HEK293 (cell line): ENCODE measurements at regions not wholly inside any gene's neighbourhood (a gene's known extent, or its start where the extent isn't known, plus 50 kb on each side); places are given as distances from the start of the nearest gene placed in this dataset.

Experiments
- TCF7L2 ChIP-seq: IDR thresholded peaks from 2 replicates; pipeline ENCODE4 v1.6.1; 2011; ENCODE audit warnings: low read depth, mild to moderate bottlenecking, inconsistent platforms, low read length, moderate library complexity, borderline replicate concordance
- ZNF133 ChIP-seq: fragments of 450-650 bp; formaldehyde crosslinking; IDR thresholded peaks from 2 replicates; pipeline ENCODE4 v1.5.1; 2016; ENCODE audit warnings: missing biosample characterization, missing genetic modification characterization
- ZNF19 ChIP-seq: fragments of 450-650 bp; formaldehyde crosslinking; IDR thresholded peaks from 2 replicates; pipeline ENCODE4; 2016; ENCODE audit warnings: missing biosample characterization, missing genetic modification characterization, low read depth
- ZNF274 ChIP-seq, 2 experiments: fragments of 200-500 bp in 1 of 2; fragments of 450-650 bp in 1 of 2; sonication (Bioruptor generic) in 1 of 2; formaldehyde crosslinking in 1 of 2; IDR thresholded peaks; 2 replicates each; pipeline versions ENCODE4 v1.5.1 to v1.6.1; 2014 to 2016; ENCODE audit warnings: borderline replicate concordance in 1 of 2, inconsistent platforms in 1 of 2, low read length in 1 of 2, missing biosample characterization in 1 of 2, missing genetic modification characterization in 1 of 2
- ZNF280D ChIP-seq: fragments of 450-650 bp; formaldehyde crosslinking; IDR thresholded peaks from 2 replicates; pipeline ENCODE4 v1.5.1; 2016; ENCODE audit warnings: missing biosample characterization, missing genetic modification characterization
- ZNF302 ChIP-seq: fragments of 450-650 bp; formaldehyde crosslinking; IDR thresholded peaks from 2 replicates; pipeline ENCODE4 v1.5.1; 2016; ENCODE audit warnings: missing biosample characterization, missing genetic modification characterization, low read depth
- ZNF629 ChIP-seq: fragments of 450-650 bp; formaldehyde crosslinking; IDR thresholded peaks from 2 replicates; pipeline ENCODE4 v1.5.1; 2017; ENCODE audit warnings: missing biosample characterization, missing genetic modification characterization
- TF ChIP-seq, protein P1 (sequence below): fragments of 450-650 bp; formaldehyde crosslinking; IDR thresholded peaks from 2 replicates; pipeline ENCODE4 v1.5.1; 2016; ENCODE audit warnings: missing biosample characterization, missing genetic modification characterization

DNA sequence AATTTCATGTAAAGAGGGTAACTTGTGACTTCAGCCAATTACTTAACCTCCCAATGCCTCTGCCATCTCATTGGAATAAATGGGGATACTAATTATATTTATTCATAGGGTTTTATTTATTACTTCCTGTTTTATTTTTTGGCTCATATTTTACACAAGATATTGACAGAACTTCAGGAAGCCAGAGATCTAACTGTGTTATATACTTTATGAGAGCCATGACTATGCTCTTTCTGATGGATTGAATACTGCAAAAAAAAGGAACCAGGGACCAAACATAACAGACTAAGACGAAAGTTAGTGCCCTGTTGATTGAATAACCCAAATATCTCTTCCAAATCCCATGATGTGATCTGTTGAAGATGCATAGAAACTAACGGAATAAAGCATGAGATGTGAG is 243.3 kb upstream of the STARD13 start:
- TF ChIP-seq TCF7L2 (no peak), ZNF280D (no peak), ZNF19 (tag by site-specific recombination) (no peak), ZNF133 (no peak), ZNF302 (tag by site-specific recombination) (no peak), ZNF274 (IDR thresholded peaks at IDR 0.05; ENCODE audit: low read length) (no peak), ZNF274 (tag by site-specific recombination; IDR thresholded peaks at IDR 0.05; ENCODE audit: borderline replicate concordance) (no peak), ZNF629 (no peak)
- TF ChIP-seq, protein P1, sequence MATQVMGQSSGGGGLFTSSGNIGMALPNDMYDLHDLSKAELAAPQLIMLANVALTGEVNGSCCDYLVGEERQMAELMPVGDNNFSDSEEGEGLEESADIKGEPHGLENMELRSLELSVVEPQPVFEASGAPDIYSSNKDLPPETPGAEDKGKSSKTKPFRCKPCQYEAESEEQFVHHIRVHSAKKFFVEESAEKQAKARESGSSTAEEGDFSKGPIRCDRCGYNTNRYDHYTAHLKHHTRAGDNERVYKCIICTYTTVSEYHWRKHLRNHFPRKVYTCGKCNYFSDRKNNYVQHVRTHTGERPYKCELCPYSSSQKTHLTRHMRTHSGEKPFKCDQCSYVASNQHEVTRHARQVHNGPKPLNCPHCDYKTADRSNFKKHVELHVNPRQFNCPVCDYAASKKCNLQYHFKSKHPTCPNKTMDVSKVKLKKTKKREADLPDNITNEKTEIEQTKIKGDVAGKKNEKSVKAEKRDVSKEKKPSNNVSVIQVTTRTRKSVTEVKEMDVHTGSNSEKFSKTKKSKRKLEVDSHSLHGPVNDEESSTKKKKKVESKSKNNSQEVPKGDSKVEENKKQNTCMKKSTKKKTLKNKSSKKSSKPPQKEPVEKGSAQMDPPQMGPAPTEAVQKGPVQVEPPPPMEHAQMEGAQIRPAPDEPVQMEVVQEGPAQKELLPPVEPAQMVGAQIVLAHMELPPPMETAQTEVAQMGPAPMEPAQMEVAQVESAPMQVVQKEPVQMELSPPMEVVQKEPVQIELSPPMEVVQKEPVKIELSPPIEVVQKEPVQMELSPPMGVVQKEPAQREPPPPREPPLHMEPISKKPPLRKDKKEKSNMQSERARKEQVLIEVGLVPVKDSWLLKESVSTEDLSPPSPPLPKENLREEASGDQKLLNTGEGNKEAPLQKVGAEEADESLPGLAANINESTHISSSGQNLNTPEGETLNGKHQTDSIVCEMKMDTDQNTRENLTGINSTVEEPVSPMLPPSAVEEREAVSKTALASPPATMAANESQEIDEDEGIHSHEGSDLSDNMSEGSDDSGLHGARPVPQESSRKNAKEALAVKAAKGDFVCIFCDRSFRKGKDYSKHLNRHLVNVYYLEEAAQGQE (tag by site-specific recombination), result no peak
